Upper lobe of left lung (tissue), 4 donors: ENCODE measurements at regions not wholly inside any gene's neighbourhood (a gene's known extent, or its start where the extent isn't known, plus 50 kb on each side); places are given as distances from the start of the nearest gene placed in this dataset.

Experiments used
- EP300 ChIP-seq, 4 donors: sonication (generic); formaldehyde crosslinking; IDR thresholded peaks; one replicate each; pipeline ENCODE4 v1.5.1; 2017; ENCODE audit warnings: antibody characterized with exemption in 4 of 4, control low read depth in 2 of 4
- POLR2A ChIP-seq, 4 donors: fragments of 450-650 bp; IDR thresholded peaks; one replicate each; pipeline ENCODE4 v1.5.1; 2016 to 2017; ENCODE audit warnings: antibody characterized with exemption in 4 of 4, mild to moderate bottlenecking in 2 of 4
- POLR2AphosphoS5 ChIP-seq, 2 donors: sonication (generic); formaldehyde crosslinking; IDR thresholded peaks; one replicate each; pipeline ENCODE4 v1.5.1; 2017; ENCODE audit warnings: antibody characterized with exemption in 2 of 2
- TF ChIP-seq, protein P1 (sequence below), 6 experiments: fragments of 450-650 bp in 4 of 6; fragments of 200-600 bp in 2 of 6; sonication (generic) in 2 of 6; IDR thresholded peaks; one replicate each; pipeline ENCODE4 v1.5.1; 2016 to 2019; ENCODE audit warnings: antibody characterized with exemption in 6 of 6

DNA sequence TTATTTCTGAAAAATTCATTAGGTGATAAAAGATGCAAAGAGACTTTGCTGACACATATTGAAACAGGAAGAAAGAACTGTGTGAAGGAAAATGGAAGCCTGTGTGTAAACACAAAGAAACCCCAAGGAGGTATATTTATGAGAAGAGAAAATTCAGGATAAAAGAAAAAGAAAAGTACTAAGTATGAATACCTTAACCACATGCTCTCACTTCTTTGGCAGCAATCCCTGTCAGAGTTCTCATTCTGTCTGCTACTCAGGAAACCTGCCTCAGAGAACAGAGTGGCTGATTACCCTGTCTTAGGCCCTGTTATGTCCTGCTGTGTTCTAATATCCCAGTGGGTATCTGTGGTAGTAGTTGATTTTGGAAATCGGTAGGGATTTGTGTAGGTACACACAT is 457.9 kb downstream of the TBC1D32 start:
- TF ChIP-seq, protein P1, sequence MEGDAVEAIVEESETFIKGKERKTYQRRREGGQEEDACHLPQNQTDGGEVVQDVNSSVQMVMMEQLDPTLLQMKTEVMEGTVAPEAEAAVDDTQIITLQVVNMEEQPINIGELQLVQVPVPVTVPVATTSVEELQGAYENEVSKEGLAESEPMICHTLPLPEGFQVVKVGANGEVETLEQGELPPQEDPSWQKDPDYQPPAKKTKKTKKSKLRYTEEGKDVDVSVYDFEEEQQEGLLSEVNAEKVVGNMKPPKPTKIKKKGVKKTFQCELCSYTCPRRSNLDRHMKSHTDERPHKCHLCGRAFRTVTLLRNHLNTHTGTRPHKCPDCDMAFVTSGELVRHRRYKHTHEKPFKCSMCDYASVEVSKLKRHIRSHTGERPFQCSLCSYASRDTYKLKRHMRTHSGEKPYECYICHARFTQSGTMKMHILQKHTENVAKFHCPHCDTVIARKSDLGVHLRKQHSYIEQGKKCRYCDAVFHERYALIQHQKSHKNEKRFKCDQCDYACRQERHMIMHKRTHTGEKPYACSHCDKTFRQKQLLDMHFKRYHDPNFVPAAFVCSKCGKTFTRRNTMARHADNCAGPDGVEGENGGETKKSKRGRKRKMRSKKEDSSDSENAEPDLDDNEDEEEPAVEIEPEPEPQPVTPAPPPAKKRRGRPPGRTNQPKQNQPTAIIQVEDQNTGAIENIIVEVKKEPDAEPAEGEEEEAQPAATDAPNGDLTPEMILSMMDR (IDR thresholded peaks at IDR 0.05), result no peak
- TF ChIP-seq POLR2AphosphoS5 (IDR thresholded peaks at IDR 0.05) (no peak), POLR2A (IDR thresholded peaks at IDR 0.05) (no peak), EP300 (IDR thresholded peaks at IDR 0.05) (no peak)
